Stomach (tissue), 8 donors: ENCODE measurements at regions not wholly inside any gene's neighbourhood (a gene's known extent, or its start where the extent isn't known, plus 50 kb on each side); places are given as distances from the start of the nearest gene placed in this dataset.
"Not testable (repeated sequence)": the region's sequence is repeated elsewhere in the genome, so short reads cannot be mapped to it uniquely, and the experiment has no call there.

Source experiments
- DNase-seq, 2 donors: peaks; one replicate each; pipeline versions ENCODE4 v3.0.0 to v3.0.0-alpha.2; 2013 to 2019
- H3K27ac ChIP-seq, 5 donors: fragments of 200-600 bp in 4 of 5; sonication (generic) in 4 of 5; one replicate each; pipeline ENCODE4 v1.5.1; 2013 to 2019; ENCODE audit warnings: mild to moderate bottlenecking in 1 of 5, moderate library complexity in 1 of 5
- H3K27me3 ChIP-seq, 3 donors: fragments of 200-600 bp; sonication (generic); one replicate each; pipeline ENCODE4 v1.5.1; 2017 to 2019; ENCODE audit warnings: mixed run types in 1 of 3
- H3K36me3 ChIP-seq, 4 donors: fragments of 200-600 bp; sonication (generic); 1 replicate in 3 of 4; 2 replicates in 1 of 4; pipeline ENCODE4 v1.5.1; 2016 to 2019
- H3K4me1 ChIP-seq, 4 donors: fragments of 200-600 bp; sonication (generic); one replicate each; pipeline ENCODE4 v1.5.1; 2016 to 2019
- H3K4me3 ChIP-seq, 4 donors: fragments of 200-600 bp; sonication (generic) in 3 of 4; one replicate each; pipeline ENCODE4 v1.5.1; 2016 to 2019; ENCODE audit warnings: mild to moderate bottlenecking in 1 of 4
- H3K9me3 ChIP-seq, 4 donors: fragments of 200-600 bp; sonication (generic); one replicate each; pipeline ENCODE4 v1.5.1; 2016 to 2019
- EP300 ChIP-seq: sonication (generic); formaldehyde crosslinking; IDR thresholded peaks from one replicate; pipeline ENCODE4 v1.6.1; 2017; ENCODE audit warnings: antibody characterized with exemption
- POLR2A ChIP-seq, 4 donors: fragments of 450-650 bp; IDR thresholded peaks; one replicate each; pipeline ENCODE4 v1.6.1; 2016; ENCODE audit warnings: antibody characterized with exemption in 4 of 4, control low read depth in 2 of 4, mild to moderate bottlenecking in 1 of 4, moderate library complexity in 1 of 4
- POLR2AphosphoS5 ChIP-seq, 3 donors: sonication (generic); formaldehyde crosslinking; IDR thresholded peaks; one replicate each; pipeline ENCODE4 v1.6.1; 2016; ENCODE audit warnings: antibody characterized with exemption in 3 of 3
- WGBS, 5 donors: extraction: QIAGEN DNeasy Blood & Tissue Kit in 3 of 5; methylation state at CpG; one replicate each; pipeline versions ENCODE4 v1.1.5 to v1.1.7; 2013 to 2018; 5-methylcytosine and 5-hydroxymethylcytosine counted together
- intact Hi-C: fragments of 100-400 bp; cut with DNase I; formaldehyde crosslinking; loops from one replicate; pipeline ENCODE4 v1.15.1; 2023; ENCODE audit warnings: low total_unique reads
- TF ChIP-seq, protein P1 (sequence below), 7 experiments: fragments of 450-650 bp in 4 of 7; fragments of 200-600 bp in 3 of 7; sonication (generic) in 3 of 7; IDR thresholded peaks; one replicate each; pipeline ENCODE4 v1.5.1; 2016 to 2019; ENCODE audit warnings: antibody characterized with exemption in 7 of 7, control low read depth in 2 of 7, mild to moderate bottlenecking in 1 of 7
- donor health status: healthy with polysubstance abuse.
- donor health status: Bipolar disorder and iron deficiency.
- donor health status: healthy.

DNA sequence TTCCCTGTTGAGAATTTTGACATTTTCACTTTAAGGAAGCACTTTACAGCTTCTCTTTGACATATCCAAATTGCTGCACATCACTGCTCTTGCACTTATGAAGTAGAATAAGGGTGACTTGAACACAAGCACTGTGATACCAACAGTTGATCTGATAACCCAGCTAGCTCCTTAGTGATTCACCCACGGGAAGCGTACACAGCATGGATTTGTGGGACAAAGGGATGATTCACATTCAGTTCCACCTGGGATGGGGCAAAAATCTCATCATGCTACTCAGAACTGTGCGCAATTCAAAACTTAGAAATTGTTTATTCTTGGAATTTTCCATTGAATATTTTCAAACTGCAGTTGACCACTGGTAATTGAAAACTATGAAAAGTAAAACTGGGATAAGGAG, 1565.5 kb upstream of the CDH9 start:
- Histone ChIP-seq H3K36me3 (no peaks in the 10 kb centered on the region), H3K27me3 (no peaks in the 10 kb centered on the region), H3K4me3 (no peak overlapping the region), H3K27ac (no peak overlapping the region), H3K4me1 (no peaks in the 10 kb centered on the region), H3K9me3 (peaks cover 0 to 28% (median 14%) of the 10 kb centered on the region in 4 donors)
- no peak for TF ChIP-seq POLR2AphosphoS5 (IDR thresholded peaks at IDR 0.05)
- TF ChIP-seq POLR2A (IDR thresholded peaks at IDR 0.05): no peak
- TF ChIP-seq, protein P1, sequence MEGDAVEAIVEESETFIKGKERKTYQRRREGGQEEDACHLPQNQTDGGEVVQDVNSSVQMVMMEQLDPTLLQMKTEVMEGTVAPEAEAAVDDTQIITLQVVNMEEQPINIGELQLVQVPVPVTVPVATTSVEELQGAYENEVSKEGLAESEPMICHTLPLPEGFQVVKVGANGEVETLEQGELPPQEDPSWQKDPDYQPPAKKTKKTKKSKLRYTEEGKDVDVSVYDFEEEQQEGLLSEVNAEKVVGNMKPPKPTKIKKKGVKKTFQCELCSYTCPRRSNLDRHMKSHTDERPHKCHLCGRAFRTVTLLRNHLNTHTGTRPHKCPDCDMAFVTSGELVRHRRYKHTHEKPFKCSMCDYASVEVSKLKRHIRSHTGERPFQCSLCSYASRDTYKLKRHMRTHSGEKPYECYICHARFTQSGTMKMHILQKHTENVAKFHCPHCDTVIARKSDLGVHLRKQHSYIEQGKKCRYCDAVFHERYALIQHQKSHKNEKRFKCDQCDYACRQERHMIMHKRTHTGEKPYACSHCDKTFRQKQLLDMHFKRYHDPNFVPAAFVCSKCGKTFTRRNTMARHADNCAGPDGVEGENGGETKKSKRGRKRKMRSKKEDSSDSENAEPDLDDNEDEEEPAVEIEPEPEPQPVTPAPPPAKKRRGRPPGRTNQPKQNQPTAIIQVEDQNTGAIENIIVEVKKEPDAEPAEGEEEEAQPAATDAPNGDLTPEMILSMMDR (IDR thresholded peaks at IDR 0.05): no peak
- no peak for TF ChIP-seq EP300
- DNase-seq: no peak
- intact Hi-C loops: no loop called here
- 78 to 93% (median 86%) methylated on average over 3 of the region's 3 CpGs for WGBS, 5 donors

DNA sequence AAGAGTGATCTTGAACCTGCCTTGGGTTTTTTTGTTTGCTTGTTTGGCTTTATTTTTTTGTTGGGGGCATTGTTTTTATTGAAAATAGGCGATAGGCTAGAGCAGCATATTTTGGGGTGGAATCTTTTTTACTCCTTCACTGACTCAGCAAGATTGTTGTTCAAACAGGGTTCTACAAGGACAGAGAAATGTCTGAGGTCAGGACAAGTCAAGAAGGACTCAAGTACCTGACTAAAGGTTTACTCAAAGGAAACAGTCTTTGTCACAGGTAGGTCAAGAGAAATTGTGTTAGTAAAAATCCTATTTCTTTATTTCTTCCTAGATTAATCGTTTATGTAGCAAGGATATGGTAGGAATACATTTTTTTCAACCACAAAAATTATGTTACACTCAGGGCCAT, 1564.0 kb upstream of the CDH9 start:
- no peak for DNase-seq
- Histone ChIP-seq H3K27me3 (no peaks in the 10 kb centered on the region), H3K9me3 (peaks cover 0 to 34% (median 13%) of the 10 kb centered on the region in 4 donors), H3K36me3 (no peaks in the 10 kb centered on the region), H3K4me1 (no peaks in the 10 kb centered on the region), H3K4me3 (no peak overlapping the region), H3K27ac (no peak overlapping the region)
- 39 to 68% (median 58%) methylated on average over 2 of the region's 2 CpGs for WGBS, 5 donors
- intact Hi-C loops: no loop called here
- TF ChIP-seq POLR2A (IDR thresholded peaks at IDR 0.05) (no peak), EP300 (no peak), POLR2AphosphoS5 (IDR thresholded peaks at IDR 0.05) (no peak)
- TF ChIP-seq, protein P1 (IDR thresholded peaks at IDR 0.05): no peak

DNA sequence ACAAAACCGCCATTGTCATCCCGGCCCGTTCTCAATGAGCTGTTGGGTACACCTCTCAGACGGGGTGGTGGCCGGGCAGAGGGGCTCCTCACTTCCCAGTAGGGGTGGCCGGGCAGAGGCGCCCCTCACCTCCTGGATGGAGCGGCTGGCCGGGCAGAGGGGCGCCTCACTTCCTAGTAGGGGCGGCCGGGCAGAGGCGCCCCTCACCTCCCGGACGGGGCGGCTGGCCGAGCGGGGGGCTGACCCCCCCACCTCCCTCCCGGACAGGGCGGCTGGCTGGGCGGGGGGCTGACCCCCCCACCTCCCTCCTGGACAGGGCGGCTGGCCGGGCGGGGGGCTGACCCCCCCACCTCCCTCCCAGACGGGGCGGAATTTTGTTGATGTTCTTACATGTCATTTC, 1558.3 kb upstream of the CDH9 start:
- H3K27ac ChIP-seq, H3K36me3 ChIP-seq, H3K4me3 ChIP-seq, H3K27me3 ChIP-seq, H3K4me1 ChIP-seq, DNase-seq, intact Hi-C loops: not testable (repeated sequence)
- 90 to 96% (median 95%) methylated on average over 15 to 26 of the region's 26 CpGs for WGBS, 5 donors
- peaks cover 0 to 51% (median 15%) of the 10 kb centered on the region in 4 donors for H3K9me3 ChIP-seq

DNA sequence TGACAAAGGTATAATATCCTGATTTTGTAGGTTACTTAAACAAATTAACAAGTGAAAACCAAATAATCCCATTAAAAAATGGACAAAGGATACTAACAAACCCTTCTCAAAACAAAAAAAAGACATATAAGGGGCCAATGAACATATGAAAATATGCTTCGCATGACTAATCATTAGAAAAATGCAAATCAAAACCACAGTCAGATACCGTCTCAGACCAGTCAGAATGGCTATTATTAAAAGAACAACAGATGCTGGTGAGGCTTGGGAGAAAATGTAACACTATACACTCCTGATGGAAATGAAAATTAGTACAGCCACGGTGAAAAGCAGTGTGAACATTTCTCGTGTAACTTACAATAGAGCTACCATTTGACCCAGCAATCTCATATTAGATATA, 1542.2 kb upstream of the CDH9 start:
- H3K27ac ChIP-seq: no peak overlapping the region
- H3K4me3 ChIP-seq: no peak overlapping the region
- H3K4me1 ChIP-seq: no peaks in the 10 kb centered on the region
- peaks cover 0 to 17% (median under 1%) of the 10 kb centered on the region in 4 donors for H3K9me3 ChIP-seq
- H3K36me3 ChIP-seq: no peaks in the 10 kb centered on the region
- H3K27me3 ChIP-seq: no peaks in the 10 kb centered on the region
- DNase-seq: no peak
- TF ChIP-seq POLR2AphosphoS5 (IDR thresholded peaks at IDR 0.05): no peak
- no peak for TF ChIP-seq EP300
- no peak for TF ChIP-seq POLR2A (IDR thresholded peaks at IDR 0.05)
- WGBS, 5 donors: 83 to 90% (median 88%) methylated on average over 4 of the region's 4 CpGs
- intact Hi-C loops: no loop called here

DNA sequence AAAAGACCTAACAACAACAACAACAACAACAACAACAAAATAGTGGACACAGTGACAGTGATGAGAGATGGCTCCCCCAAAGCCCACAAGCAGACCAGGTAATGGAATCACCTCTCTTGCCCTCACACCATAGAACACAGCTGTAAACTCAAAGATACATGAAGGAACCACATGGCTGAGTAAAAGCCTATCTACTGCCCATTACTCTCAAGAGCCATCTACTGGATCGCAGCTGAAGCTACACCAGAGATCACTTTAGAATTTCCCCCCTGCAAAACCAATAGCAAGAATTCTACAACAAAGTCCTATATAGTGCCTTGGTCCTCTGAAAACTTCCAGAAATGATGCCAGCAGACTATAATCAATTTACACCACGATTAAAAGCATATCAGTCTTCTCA, 1537.6 kb upstream of the CDH9 start:
- no peak overlapping the region for H3K27ac ChIP-seq
- 47 to 69% (median 57%) methylated on average over 2 of the region's 2 CpGs for WGBS, 5 donors
- intact Hi-C loops: no loop called here
- TF ChIP-seq POLR2AphosphoS5 (IDR thresholded peaks at IDR 0.05): no peak
- TF ChIP-seq EP300: no peak
- TF ChIP-seq, protein P1 (IDR thresholded peaks at IDR 0.05): no peak
- no peak for TF ChIP-seq POLR2A (IDR thresholded peaks at IDR 0.05)
- peaks cover 0 to 22% (median 6%) of the 10 kb centered on the region in 4 donors for H3K9me3 ChIP-seq
- no peaks in the 10 kb centered on the region for H3K27me3 ChIP-seq
- H3K36me3 ChIP-seq: no peaks in the 10 kb centered on the region
- H3K4me1 ChIP-seq: no peaks in the 10 kb centered on the region
- no peak overlapping the region for H3K4me3 ChIP-seq
- DNase-seq: no peak
